ENCODE measurements at regions not wholly inside any gene's neighbourhood (a gene's known extent, or its start where the extent isn't known, plus 50 kb on each side); places are given as distances from the start of the nearest gene placed in this dataset.

- TF ChIP-seq POU6F1 (CRISPR knock-in tag; IDR thresholded peaks at IDR 0.05; ENCODE audit: borderline replicate concordance, low read depth) (no peak), ZFP3 (CRISPR knock-in tag; IDR thresholded peaks at IDR 0.05) (no peak), ISL1 (CRISPR knock-in tag; IDR thresholded peaks at IDR 0.05) (no peak; the same call in 1 of the 2 replicates)
- ATAC-seq: no peak
Observed at GRCh38 chr5:67619235-67619634, 422.6 kb upstream of the CD180 start.

GRCh38 chr5:67617051-67617450 is 420.5 kb upstream of the CD180 start:
- TF ChIP-seq ISL1 (CRISPR knock-in tag; IDR thresholded peaks at IDR 0.05) (no peak), SNAI2 (CRISPR knock-in tag; IDR thresholded peaks at IDR 0.05) (no peak), ARNTL (CRISPR knock-in tag; IDR thresholded peaks at IDR 0.05; ENCODE audit: borderline replicate concordance, low read depth) (no peak), ZNF8 (CRISPR knock-in tag; IDR thresholded peaks at IDR 0.05) (no peak), TOX (CRISPR knock-in tag; IDR thresholded peaks at IDR 0.05; ENCODE audit: borderline replicate concordance) (no peak), ZFP3 (CRISPR knock-in tag; IDR thresholded peaks at IDR 0.05) (no peak), RARB (CRISPR knock-in tag; IDR thresholded peaks at IDR 0.05) (no peak), ZFP30 (CRISPR knock-in tag; IDR thresholded peaks at IDR 0.05) (no peak), POU6F1 (CRISPR knock-in tag; IDR thresholded peaks at IDR 0.05; ENCODE audit: borderline replicate concordance, low read depth) (no peak), OSR1 (CRISPR knock-in tag; IDR thresholded peaks at IDR 0.05) (no peak)
- ATAC-seq: no peak

GRCh38 chr5:67612961-67613360 is 416.4 kb upstream of the CD180 start:
- TF ChIP-seq ESRRG (CRISPR knock-in tag; IDR thresholded peaks at IDR 0.05) (no peak), ZFP3 (CRISPR knock-in tag; IDR thresholded peaks at IDR 0.05) (no peak), GLIS3 (CRISPR knock-in tag; IDR thresholded peaks at IDR 0.05) (no peak), PPARA (CRISPR knock-in tag; IDR thresholded peaks at IDR 0.05; ENCODE audit: borderline replicate concordance) (no peak), ZNF565 (CRISPR knock-in tag; conservative IDR thresholded peaks at IDR 0.05; ENCODE audit: low read depth) (no peak), TCF4 (CRISPR knock-in tag; IDR thresholded peaks at IDR 0.05; ENCODE audit: borderline replicate concordance) (no peak), BACH2 (CRISPR knock-in tag; IDR thresholded peaks at IDR 0.05; ENCODE audit: borderline replicate concordance) (no peak), ARNTL (CRISPR knock-in tag; IDR thresholded peaks at IDR 0.05; ENCODE audit: borderline replicate concordance, low read depth) (no peak), ZNF70 (CRISPR knock-in tag; IDR thresholded peaks at IDR 0.05) (no peak), POU6F1 (CRISPR knock-in tag; IDR thresholded peaks at IDR 0.05; ENCODE audit: borderline replicate concordance, low read depth) (no peak), RARB (CRISPR knock-in tag; IDR thresholded peaks at IDR 0.05) (no peak), ZC3H10 (CRISPR knock-in tag; IDR thresholded peaks at IDR 0.05) (no peak), TSHZ2 (CRISPR knock-in tag; IDR thresholded peaks at IDR 0.05) (no peak), ZFP30 (CRISPR knock-in tag; IDR thresholded peaks at IDR 0.05) (no peak), TOX (CRISPR knock-in tag; IDR thresholded peaks at IDR 0.05; ENCODE audit: borderline replicate concordance) (no peak), ISL1 (CRISPR knock-in tag; IDR thresholded peaks at IDR 0.05) (no peak), PATZ1 (CRISPR knock-in tag; IDR thresholded peaks at IDR 0.05; ENCODE audit: borderline replicate concordance) (no peak), CREB5 (CRISPR knock-in tag; IDR thresholded peaks at IDR 0.05; ENCODE audit: low read depth) (no peak), OSR1 (CRISPR knock-in tag; IDR thresholded peaks at IDR 0.05) (no peak)
- ATAC-seq: no peak

Measured in SK-N-SH treated with all-trans-retinoic acid at 6 μM for 48 hours (cell line).